Inferior parietal cortex (tissue), 1 donor: ENCODE measurements at regions not wholly inside any gene's neighbourhood (a gene's known extent, or its start where the extent isn't known, plus 50 kb on each side); places are given as distances from the start of the nearest gene placed in this dataset.
"Not testable (repeated sequence)": the region's sequence is repeated elsewhere in the genome, so short reads cannot be mapped to it uniquely, and the experiment has no call there.

ENCODE experiments used
- DNase-seq: peaks from one replicate; pipeline ENCODE4 v3.0.0-alpha.2; 2016; ENCODE audit errors: extremely low spot score

GRCh38 chr2:186991766-186992417 lies 142.9 kb upstream of the ZSWIM2 start:
- no peak for DNase-seq

DNA sequence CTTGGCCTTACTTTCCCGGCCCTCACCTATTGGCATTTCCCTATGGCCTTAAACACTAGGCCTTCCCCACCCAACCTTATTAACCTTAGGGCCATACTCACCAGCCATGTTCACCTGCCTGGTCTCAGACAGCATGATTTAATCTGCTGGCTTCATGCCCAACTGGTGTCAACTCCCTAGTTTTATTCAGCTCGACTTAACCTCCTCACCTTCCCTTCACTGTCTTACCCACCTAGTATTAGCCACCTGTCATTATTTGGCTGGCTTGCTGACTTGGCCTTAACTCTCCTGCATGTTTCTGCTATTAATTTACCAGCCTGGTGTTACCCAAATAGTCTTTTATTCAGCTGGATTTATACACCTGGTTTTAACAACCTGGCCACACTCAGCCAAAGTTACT lies 136.0 kb upstream of the ZSWIM2 start:
- DNase-seq = no peak

DNA sequence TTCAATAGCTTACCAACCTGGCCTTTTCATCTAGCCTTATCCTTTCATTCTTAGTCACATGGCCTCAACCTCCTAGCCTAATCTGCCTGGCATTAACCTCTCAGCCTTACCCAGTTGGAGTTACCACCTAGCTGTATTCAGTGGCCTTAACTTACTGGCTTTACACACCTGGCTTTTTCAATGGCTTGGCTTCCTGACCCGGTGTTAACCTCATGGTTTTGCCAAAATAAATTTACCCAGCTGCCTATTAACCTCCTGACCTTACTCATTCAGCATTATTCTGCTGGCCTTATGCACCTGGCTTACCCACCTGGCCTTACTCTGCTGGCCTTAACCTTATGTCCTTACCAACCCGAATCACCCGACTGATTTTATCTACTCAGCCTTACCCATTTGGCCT lies 135.5 kb upstream of the ZSWIM2 start:
- no peak for DNase-seq

DNA sequence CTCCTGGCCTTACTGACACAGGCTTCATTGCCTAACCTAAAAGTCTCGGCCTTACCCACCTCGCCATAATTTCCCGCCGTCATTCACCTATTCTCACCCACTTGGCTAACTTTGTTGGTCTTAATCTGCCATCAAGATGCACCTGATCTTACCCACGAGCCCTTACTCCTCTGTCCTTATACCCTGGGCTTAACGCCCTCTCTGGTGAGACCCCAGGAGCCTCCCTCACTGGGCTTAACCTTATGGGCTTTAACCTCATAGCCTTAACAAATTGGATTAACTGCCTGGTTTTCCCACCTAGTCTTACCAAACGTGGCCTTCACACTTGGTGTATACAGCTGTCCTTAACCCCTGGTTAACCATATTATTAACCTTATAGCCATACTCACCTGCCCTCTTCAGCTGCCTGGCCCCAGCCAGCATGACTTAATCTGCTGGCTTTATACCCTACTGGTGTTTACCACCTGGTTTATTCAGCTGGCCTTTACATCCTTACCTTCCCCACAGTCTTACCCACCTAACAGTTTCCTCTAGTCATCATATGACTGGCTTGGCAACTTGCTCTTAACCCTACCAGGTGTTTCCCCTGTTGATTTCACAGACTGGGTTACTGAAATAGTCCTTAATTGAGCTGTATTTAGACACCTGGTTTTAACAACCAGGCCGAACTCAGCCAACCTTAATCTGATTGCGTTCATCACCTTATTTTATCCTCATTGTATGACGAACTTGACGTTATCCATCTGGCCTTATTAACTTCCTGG lies 132.0 kb upstream of the ZSWIM2 start:
- DNase-seq = no peak

GRCh38 chr2:186980117-186980442 lies 131.1 kb upstream of the ZSWIM2 start:
- no peak for DNase-seq

DNA sequence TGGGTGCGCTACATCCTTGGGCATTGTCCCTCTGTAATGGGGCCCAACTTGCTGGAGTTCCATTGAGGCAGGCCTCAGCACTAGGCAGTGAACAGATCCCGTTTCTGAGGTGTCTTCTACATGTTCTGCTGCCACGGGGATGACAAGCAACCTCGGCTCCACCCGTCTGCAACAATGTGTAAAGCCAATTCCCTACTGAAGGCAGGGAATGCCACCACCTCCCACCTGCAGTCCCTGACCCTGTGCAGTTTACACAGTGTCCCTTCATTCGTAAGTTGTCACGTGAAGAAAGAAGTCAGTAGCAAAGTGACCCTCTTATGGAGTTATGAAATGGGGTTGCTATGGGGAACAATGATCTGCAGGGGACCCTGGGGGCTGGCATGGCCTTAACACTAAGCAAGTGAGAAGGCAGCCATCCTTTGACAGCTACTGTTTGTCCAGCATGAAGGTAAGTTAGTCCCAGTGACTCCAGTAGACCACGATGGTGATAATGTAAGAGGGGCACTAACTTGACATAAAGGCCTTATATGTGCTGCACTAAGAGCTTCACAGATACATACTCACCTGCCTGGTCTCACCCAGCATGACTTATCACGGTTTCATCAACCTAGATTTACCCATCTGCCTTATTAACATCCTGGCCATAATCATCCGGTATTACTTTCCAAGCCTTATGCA lies 130.6 kb upstream of the ZSWIM2 start:
- no peak for DNase-seq

GRCh38 chr2:186977433-186978045 lies 128.6 kb upstream of the ZSWIM2 start:
- no peak for DNase-seq

DNA sequence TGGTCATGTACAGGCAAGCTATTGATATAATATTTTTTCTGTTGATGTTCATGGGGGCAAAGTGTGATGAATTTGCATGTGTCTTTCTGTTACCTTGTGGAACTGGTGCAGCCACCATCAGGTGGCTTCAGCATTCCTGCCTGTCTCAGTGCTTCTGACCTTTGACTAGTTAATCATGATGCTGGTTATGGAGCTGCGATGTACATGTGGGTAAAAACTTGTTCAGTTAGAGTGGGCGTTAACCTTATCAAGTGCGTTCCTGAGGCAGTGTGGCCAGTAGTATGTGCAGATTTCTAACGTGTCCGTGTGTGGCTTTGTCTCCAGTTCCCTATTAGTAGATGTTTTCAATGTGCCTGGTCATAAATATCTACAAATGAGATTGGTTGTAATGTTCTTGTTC lies 127.4 kb upstream of the ZSWIM2 start:
- no peak for DNase-seq

DNA sequence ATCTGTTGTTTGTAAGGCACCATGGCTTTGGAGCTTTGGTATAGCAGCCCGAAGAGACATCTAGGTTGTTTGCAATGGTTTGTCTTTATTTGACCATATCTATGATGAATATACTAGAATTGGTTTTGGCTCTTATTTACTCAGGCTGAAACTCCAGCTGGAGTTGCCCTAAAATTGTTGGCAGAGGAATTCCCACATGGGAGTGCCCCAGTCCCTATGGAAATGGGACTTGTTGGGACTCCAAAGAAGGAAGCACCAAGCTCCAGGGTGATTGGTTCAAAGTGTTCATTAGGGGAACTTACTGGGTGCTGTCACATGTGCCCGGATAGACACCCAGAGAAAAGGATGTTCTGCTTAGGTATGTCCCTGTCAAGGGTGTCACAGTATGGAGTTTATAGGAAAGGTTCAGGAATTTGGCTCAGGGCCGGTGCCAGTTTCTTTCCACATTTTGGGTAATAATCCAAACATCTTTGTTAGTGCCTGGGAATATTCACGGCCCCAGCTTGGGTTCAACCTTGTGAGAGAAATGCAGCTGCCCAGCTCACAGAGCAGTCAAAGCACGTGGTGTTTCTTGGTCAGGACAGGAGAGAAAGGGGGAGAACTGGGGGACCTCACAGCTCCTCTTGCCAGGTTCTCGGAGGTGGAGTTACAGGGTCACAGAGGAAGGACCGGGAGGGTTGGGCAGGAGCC lies 123.5 kb upstream of the ZSWIM2 start:
- DNase-seq = no peak

DNA sequence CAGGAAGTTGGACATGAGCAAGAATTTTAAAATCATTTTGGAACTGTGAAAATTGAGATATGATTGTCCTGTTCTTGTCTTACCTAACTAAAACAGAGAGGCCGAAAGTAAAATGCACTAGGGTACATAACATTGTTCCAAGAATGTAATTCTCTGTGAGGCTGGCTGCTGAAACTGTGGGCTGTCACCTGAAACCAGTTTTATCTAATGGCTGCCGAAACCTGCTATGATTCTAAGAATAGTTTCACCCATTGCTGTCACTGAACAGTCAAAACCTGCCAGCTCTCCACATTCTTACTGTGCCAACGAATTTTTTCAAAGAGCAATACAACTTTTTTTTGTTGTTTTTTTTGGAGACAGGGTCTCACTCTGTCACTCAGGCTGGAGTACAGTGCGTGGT lies 119.3 kb upstream of the ZSWIM2 start:
- no peak for DNase-seq

GRCh38 chr2:186966015-186966414 lies 117.0 kb upstream of the ZSWIM2 start:
- DNase-seq = no peak

- DNase-seq = no peak
Measured at GRCh38 chr2:186962085-186962747, 113.2 kb upstream of the ZSWIM2 start.

DNA sequence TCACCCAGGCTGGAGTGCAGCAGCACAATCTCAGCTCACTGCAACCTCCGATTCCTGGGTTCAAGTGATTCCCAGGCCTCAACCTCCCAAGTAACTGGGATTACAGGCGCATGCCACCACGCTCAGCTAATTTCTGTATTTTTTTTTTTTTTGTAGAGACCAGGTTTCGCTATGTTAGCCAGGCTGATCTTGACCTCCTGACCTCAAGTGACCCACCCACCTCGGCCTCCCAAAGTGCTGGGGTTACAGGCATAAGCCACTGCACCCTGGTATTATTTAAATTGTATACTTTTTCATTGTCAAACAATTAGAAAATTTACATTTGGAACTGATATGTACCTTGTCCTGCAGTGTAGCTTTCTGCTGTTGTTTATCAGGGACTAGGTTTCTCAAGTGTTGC lies 111.3 kb upstream of the ZSWIM2 start:
- not testable (repeated sequence) for DNase-seq

DNA sequence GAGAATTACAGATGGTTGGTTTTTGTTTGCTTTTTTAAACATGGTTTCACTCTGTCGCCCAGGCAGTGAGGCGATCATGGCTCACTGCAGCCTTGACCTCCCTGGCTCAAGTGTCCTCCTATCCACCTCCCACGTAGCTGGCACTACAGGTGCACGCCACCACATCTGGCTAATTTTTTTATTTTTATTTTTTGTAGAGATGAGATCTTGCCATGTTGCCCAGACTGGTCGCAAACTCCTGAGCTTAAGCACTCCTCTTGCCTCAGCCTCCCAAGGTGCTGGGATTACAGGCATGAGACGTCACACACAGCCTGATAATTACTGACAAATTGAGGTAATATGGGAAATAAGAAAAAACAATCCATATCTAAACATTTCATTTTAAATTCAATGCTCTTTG lies 110.5 kb upstream of the ZSWIM2 start:
- no peak for DNase-seq

DNA sequence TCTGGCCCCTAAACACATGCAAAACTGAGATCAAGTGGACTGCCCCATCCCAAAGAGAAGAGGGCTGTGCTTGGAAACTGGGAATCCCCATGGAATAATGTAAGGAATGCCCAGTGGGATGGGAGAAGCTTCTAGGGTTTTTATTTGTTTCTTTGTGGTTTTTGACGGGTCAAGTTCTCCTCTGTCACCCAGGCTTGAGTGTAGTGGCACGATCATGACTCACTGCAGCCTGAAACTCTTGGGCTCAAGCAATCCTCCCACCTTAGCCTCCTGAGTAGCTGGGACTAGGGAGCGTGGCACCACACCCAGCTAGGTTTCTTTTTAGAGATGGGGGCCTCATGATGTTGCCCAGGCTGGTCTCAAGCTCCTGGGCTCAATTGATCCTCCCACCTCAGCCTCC lies 101.7 kb upstream of the ZSWIM2 start:
- DNase-seq = no peak

- DNase-seq = no peak
Measured at GRCh38 chr2:186949726-186950256, 100.8 kb upstream of the ZSWIM2 start.

- DNase-seq = no peak
Measured at GRCh38 chr2:186947516-186947915, 98.5 kb upstream of the ZSWIM2 start.

- DNase-seq = no peak
Measured at GRCh38 chr2:186946896-186947467, 98.0 kb upstream of the ZSWIM2 start.

DNA sequence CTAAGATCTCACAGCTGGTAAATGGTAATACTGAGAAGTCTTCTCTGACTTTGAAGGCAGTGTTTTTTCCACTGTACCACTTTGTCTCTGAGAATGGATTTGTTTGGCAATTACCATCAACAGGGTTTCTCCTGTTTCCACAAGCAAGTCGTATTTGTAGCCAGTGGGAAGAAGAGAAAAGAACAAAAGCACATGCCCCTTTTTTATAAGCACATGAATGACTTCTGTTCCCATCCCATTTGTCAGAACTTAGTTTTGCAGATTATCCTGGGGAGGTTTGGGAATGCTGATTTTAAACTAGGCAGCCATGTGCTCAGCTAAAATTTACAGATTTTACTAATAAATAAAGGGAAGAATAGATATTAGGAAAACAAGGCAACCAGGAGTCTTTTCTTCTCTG lies 92.9 kb upstream of the ZSWIM2 start:
- no peak for DNase-seq

GRCh38 chr2:186940463-186940862 lies 91.5 kb upstream of the ZSWIM2 start:
- no peak for DNase-seq

DNA sequence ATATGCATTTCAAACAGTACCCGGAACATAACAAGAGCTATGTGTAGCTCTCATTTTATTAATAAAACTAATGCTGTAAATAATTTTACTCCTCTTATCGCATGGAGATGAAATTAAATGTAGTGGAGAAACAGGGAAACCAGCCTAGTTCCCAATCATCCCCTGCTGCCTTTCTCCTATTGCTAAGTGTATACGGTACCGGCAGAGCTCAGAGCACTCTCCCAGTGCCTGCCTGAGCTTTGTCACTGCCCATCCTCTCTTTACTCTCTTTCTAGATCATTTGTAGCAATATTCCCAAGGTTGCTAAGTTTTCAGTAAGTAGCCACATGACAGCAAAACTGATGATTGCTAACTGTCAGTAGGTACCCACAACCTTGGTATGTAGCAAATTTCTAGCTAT lies 85.5 kb upstream of the ZSWIM2 start:
- DNase-seq = no peak
